GM12892 (cell line): ENCODE measurements at regions not wholly inside any gene's neighbourhood (a gene's known extent, or its start where the extent isn't known, plus 50 kb on each side); places are given as distances from the start of the nearest gene placed in this dataset.

Source experiments
- POLR2A ChIP-seq: IDR thresholded peaks from 2 replicates; pipeline ENCODE4 v1.6.1; 2011; ENCODE audit warnings: low read depth, low read length, control low read depth
- TAF1 ChIP-seq: IDR thresholded peaks from 2 replicates; pipeline ENCODE4 v1.6.1; 2011; ENCODE audit warnings: low read depth, mild to moderate bottlenecking, control low read depth, low read length, borderline replicate concordance

DNA sequence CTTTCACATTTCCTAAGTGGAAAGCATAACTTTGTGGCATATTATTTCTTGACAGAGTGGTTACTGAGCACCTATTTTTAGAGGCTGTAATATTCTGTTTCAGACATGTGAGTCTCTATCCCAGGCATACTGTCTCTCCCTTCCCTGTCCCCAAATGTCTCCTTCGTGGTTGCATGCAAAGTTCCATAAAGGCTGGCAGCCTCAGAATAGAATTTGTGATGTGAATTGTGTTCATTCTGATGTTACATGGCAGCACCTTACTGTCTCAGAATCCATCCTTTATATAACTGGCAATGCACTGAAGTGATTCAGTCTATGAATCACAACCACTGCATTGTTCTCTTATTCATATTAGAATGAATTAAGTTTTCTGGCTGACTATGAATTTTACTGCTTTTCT, 89.0 kb upstream of the SLC7A1 start:
- no peak for TF ChIP-seq POLR2A
- no peak for TF ChIP-seq TAF1
